ENCODE measurements at regions not wholly inside any gene's neighbourhood (a gene's known extent, or its start where the extent isn't known, plus 50 kb on each side); places are given as distances from the start of the nearest gene placed in this dataset.

DNA sequence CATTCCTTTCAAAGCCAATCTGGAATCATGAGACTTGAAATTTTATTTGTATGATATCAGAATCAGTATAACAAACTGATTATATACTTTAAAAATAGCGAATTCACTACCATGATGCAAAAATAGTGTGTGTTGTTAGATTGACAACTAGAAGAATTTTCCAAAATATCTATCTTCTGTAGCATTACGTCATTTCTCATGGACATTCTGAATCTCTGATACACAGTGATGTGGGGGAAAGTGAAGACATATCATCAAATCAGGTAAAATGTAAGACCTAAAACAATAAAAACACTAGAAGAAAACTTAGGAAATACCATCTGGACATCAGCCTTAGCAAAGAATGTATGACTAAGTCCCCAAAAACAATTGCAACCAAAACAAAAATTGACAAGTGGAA, 1292.0 kb upstream of the PCDH9 start:
- 68 to 78% methylated on average over 2 of the region's 2 CpGs for WGBS, 2 donors

GRCh38 chr13:68509734-68510621, 1279.8 kb upstream of the PCDH9 start:
- no peak for DNase-seq (ENCODE audit: low spot score in 2 of 2)
- no peaks in the 10 kb centered on the region for H3K4me1 ChIP-seq
- H3K4me3 ChIP-seq: no peak overlapping the region
- TF ChIP-seq, protein P1, sequence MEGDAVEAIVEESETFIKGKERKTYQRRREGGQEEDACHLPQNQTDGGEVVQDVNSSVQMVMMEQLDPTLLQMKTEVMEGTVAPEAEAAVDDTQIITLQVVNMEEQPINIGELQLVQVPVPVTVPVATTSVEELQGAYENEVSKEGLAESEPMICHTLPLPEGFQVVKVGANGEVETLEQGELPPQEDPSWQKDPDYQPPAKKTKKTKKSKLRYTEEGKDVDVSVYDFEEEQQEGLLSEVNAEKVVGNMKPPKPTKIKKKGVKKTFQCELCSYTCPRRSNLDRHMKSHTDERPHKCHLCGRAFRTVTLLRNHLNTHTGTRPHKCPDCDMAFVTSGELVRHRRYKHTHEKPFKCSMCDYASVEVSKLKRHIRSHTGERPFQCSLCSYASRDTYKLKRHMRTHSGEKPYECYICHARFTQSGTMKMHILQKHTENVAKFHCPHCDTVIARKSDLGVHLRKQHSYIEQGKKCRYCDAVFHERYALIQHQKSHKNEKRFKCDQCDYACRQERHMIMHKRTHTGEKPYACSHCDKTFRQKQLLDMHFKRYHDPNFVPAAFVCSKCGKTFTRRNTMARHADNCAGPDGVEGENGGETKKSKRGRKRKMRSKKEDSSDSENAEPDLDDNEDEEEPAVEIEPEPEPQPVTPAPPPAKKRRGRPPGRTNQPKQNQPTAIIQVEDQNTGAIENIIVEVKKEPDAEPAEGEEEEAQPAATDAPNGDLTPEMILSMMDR (IDR thresholded peaks at IDR 0.05): no peak
- TF ChIP-seq POLR2A (IDR thresholded peaks at IDR 0.05) (no peak), EP300 (IDR thresholded peaks at IDR 0.05) (no peak)
- H3K36me3 ChIP-seq: no peaks in the 10 kb centered on the region
- no peak overlapping the region for H3K27ac ChIP-seq
- WGBS, 2 donors: 83 to 87% methylated on average over 4 of the region's 4 CpGs
- no peaks in the 10 kb centered on the region for H3K27me3 ChIP-seq
- H3K9me3 ChIP-seq: no peaks in the 10 kb centered on the region

More for the DNA sequence above, 1292.0 kb upstream of the PCDH9 start:
- Histone ChIP-seq H3K27ac (no peak overlapping the region), H3K9me3 (no peaks in the 10 kb centered on the region), H3K4me1 (no peaks in the 10 kb centered on the region), H3K27me3 (no peaks in the 10 kb centered on the region), H3K4me3 (no peak overlapping the region), H3K36me3 (no peaks in the 10 kb centered on the region)
- TF ChIP-seq, protein P1 (IDR thresholded peaks at IDR 0.05): no peak
- TF ChIP-seq EP300 (IDR thresholded peaks at IDR 0.05) (no peak), POLR2A (IDR thresholded peaks at IDR 0.05) (no peak)
- no peak for DNase-seq (ENCODE audit: low spot score in 2 of 2)

DNA sequence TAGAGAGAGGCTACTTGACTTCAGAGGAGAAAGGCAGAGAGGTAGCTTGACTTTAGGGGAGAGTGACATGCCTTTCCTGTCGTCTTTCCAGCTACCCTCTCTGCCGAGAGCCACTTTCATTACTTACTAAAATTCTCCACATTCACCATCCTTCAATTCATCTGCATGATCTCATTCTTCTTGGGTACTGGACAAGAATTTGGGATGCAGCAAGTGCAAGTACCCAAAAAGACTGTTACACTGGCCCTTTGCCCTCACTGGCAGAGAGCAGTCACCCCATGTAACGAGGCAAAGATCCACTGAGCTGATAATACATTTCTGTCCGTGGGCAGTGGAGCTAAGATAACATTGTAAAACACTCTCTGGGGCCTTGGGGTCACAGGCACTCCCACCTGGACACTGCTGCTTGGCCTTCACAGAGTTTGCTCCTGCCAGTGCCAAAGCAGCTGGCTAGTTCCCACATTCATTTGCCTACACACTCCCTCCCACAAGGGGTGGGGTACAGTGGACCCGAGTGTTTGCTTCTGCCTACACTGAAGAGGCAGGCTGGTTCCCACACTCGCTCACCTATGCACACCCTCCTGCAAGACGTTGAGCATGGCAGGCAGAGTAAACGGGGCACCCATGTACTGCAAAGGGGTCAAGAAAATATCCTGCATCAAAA, 1276.9 kb upstream of the PCDH9 start:
- no peak for DNase-seq (ENCODE audit: low spot score in 2 of 2)
- Histone ChIP-seq H3K9me3 (no peaks in the 10 kb centered on the region), H3K4me3 (no peak overlapping the region), H3K27me3 (no peaks in the 10 kb centered on the region), H3K4me1 (no peaks in the 10 kb centered on the region), H3K27ac (no peak overlapping the region), H3K36me3 (no peaks in the 10 kb centered on the region)
- 68 to 75% methylated on average over 8 of the region's 8 CpGs for WGBS, 2 donors
- TF ChIP-seq POLR2A (IDR thresholded peaks at IDR 0.05) (no peak), EP300 (IDR thresholded peaks at IDR 0.05) (no peak)
- TF ChIP-seq, protein P1 (IDR thresholded peaks at IDR 0.05): no peak

DNA sequence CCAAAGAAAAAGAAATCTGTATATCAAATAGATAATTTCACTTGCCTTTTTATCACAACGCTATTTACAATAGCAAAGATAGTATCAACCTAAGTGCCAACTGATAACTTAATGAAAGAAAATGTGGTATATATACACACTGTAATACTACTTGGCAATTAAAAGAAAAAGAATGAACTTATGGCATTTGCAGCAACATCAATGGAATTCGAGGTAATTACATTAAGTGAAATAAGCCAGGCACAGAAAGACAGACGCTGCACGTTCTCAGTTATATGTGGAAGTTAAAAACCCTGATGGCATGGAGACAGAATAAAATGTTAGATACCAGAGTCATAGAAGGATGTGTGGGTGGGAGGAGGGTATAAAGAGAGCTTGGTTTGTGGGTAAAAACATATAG, 1260.5 kb upstream of the PCDH9 start:
- H3K4me1 ChIP-seq: no peaks in the 10 kb centered on the region
- H3K27ac ChIP-seq: no peak overlapping the region
- H3K9me3 ChIP-seq: no peaks in the 10 kb centered on the region
- no peaks in the 10 kb centered on the region for H3K27me3 ChIP-seq
- WGBS, 2 donors: 79 to 80% methylated on average over 4 of the region's 4 CpGs
- TF ChIP-seq EP300 (IDR thresholded peaks at IDR 0.05): no peak
- TF ChIP-seq, protein P1 (IDR thresholded peaks at IDR 0.05): no peak
- no peak for TF ChIP-seq POLR2A (IDR thresholded peaks at IDR 0.05)
- no peak overlapping the region for H3K4me3 ChIP-seq
- no peaks in the 10 kb centered on the region for H3K36me3 ChIP-seq
- DNase-seq (ENCODE audit: low spot score in 2 of 2): no peak

DNA sequence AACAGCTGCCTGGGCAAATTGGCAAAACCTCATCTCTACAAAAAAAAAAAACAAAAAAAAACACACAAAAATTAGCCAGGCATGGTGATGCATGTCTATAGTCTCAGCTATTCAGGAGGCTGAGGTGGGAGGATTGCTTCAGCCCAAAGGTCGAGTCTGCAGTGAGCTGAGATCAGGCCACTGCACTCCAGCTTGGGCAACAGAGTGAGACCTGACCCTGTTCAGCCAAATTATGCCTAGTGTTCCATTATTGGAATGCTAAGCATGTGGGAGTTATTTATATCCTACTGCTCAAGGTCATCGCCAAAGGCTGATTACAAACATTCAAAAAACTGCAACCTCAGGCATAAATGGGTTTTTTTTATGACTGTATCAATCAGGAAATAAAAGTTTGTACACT, 1251.0 kb upstream of the PCDH9 start:
- H3K4me3 ChIP-seq: no peak overlapping the region
- 38 to 50% methylated on average over 2 of the region's 2 CpGs for WGBS, 2 donors
- no peak overlapping the region for H3K27ac ChIP-seq
- H3K4me1 ChIP-seq: no peaks in the 10 kb centered on the region
- no peaks in the 10 kb centered on the region for H3K9me3 ChIP-seq
- DNase-seq (ENCODE audit: low spot score in 2 of 2): no peak
- no peaks in the 10 kb centered on the region for H3K27me3 ChIP-seq
- H3K36me3 ChIP-seq: no peaks in the 10 kb centered on the region
- TF ChIP-seq, protein P1 (IDR thresholded peaks at IDR 0.05): no peak
- TF ChIP-seq POLR2A (IDR thresholded peaks at IDR 0.05) (no peak), EP300 (IDR thresholded peaks at IDR 0.05) (no peak)
